ENCODE measurements at regions not wholly inside any gene's neighbourhood (a gene's known extent, or its start where the extent isn't known, plus 50 kb on each side); places are given as distances from the start of the nearest gene placed in this dataset.

- TF ChIP-seq, protein P1, sequence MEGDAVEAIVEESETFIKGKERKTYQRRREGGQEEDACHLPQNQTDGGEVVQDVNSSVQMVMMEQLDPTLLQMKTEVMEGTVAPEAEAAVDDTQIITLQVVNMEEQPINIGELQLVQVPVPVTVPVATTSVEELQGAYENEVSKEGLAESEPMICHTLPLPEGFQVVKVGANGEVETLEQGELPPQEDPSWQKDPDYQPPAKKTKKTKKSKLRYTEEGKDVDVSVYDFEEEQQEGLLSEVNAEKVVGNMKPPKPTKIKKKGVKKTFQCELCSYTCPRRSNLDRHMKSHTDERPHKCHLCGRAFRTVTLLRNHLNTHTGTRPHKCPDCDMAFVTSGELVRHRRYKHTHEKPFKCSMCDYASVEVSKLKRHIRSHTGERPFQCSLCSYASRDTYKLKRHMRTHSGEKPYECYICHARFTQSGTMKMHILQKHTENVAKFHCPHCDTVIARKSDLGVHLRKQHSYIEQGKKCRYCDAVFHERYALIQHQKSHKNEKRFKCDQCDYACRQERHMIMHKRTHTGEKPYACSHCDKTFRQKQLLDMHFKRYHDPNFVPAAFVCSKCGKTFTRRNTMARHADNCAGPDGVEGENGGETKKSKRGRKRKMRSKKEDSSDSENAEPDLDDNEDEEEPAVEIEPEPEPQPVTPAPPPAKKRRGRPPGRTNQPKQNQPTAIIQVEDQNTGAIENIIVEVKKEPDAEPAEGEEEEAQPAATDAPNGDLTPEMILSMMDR (conservative IDR thresholded peaks at IDR 0.05; ENCODE audit: low read depth, low read length): no peak
- no peak for TF ChIP-seq EZH2phosphoT487 (IDR thresholded peaks at IDR 0.05; ENCODE audit: borderline replicate concordance, low read length)
Observed at GRCh38 chr7:118000480-118001202, 127.4 kb upstream of the CTTNBP2 start.
